GM12892 (cell line): ENCODE measurements at regions not wholly inside any gene's neighbourhood (a gene's known extent, or its start where the extent isn't known, plus 50 kb on each side); places are given as distances from the start of the nearest gene placed in this dataset.

Experiments
- POLR2A ChIP-seq: IDR thresholded peaks from 2 replicates; pipeline ENCODE4 v1.6.1; 2011; ENCODE audit warnings: low read depth, low read length, control low read depth
- POLR2AphosphoS5 ChIP-seq: IDR thresholded peaks from 2 replicates; pipeline ENCODE4 v1.6.1; 2011; ENCODE audit warnings: low read depth, low read length, control low read depth

DNA sequence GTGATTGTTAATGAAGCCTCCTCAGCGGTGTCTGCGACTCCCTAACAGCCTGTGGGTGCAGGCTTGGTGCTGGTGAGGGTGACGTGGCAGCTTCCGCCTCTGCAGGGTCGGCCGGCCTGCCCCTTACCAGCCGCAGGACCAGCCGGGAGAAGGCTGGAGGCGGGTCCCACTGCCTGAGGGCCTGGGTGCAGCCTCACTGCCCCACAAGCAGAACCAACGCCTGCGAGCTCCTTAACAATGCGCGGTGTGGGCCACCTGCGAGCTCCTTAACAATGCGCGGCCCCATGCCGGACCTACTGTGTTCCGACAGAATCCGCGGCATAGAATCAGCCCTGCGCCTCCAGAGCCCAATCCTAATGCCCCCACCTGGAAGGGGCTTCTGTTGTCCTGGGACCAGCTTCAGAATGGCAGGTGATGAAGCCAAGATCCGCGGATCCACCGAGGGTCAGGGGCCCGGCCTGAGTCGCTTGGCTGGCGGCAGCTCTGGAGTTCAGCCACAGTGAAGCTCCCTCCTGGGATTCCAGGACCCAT lies 54.4 kb upstream of the AJAP1 start:
- TF ChIP-seq POLR2A (no peak), POLR2AphosphoS5 (no peak)
